OCI-LY3 (cell line): ENCODE measurements at regions not wholly inside any gene's neighbourhood (a gene's known extent, or its start where the extent isn't known, plus 50 kb on each side); places are given as distances from the start of the nearest gene placed in this dataset.
"Not testable (repeated sequence)": the region's sequence is repeated elsewhere in the genome, so short reads cannot be mapped to it uniquely, and the experiment has no call there.

Experiments
- H2AFZ ChIP-seq: fragments of 200-600, 300-600 bp; shearing (Covaris generic); 2 replicates; pipeline ENCODE4 v1.6.0; 2014; ENCODE audit warnings: antibody characterized with exemption, low read depth, low read length
- H3K27ac ChIP-seq: fragments of 200-600, 300-600 bp; sonication (generic); 2 replicates; pipeline ENCODE4 v1.5.1; 2014; ENCODE audit warnings: mild to moderate bottlenecking, low read length, moderate library complexity, mixed read lengths
- H3K27me3 ChIP-seq: fragments of 200-600, 300-600 bp; sonication (generic); 2 replicates; pipeline ENCODE4 v1.6.1; 2014; ENCODE audit warnings: low read depth, low read length, mixed read lengths
- H3K36me3 ChIP-seq: fragments of 200-600, 300-600 bp; sonication (generic); replicated peaks from 2 replicates; pipeline ENCODE3; 2014; ENCODE audit warnings: low read depth, low read length, mixed read lengths
- H3K4me1 ChIP-seq: fragments of 300-600, 200-600 bp; sonication (generic); 2 replicates; pipeline ENCODE4 v1.6.1; 2014; ENCODE audit warnings: low read length, mixed read lengths
- H3K4me2 ChIP-seq: fragments of 200-600, 300-600 bp; sonication (generic); 2 replicates; pipeline ENCODE4 v1.6.1; 2014; ENCODE audit warnings: low read length, mixed read lengths
- H3K4me3 ChIP-seq: fragments of 300-600, 200-600 bp; sonication (generic); 2 replicates; pipeline ENCODE4 v1.5.1; 2014; ENCODE audit warnings: antibody characterized with exemption, mild to moderate bottlenecking, low read length, moderate library complexity
- H3K79me2 ChIP-seq: fragments of 300-600, 200-600 bp; shearing (Covaris generic); 2 replicates; pipeline ENCODE4 v1.6.1; 2014; ENCODE audit warnings: mild to moderate bottlenecking, low read length, mixed read lengths
- H3K9ac ChIP-seq: fragments of 300-600, 200-600 bp; shearing (Covaris generic); 2 replicates; pipeline ENCODE4 v1.6.0; 2014; ENCODE audit warnings: mild to moderate bottlenecking, low read length, moderate library complexity
- H3K9me3 ChIP-seq: fragments of 200-600, 300-600 bp; shearing (Covaris generic); 2 replicates; pipeline ENCODE4 v1.6.1; 2014; ENCODE audit warnings: low read length, mixed read lengths; ENCODE audit not compliant: insufficient read depth
- H4K20me1 ChIP-seq: fragments of 200-600, 300-600 bp; sonication (generic); 2 replicates; pipeline ENCODE4 v1.6.1; 2016; ENCODE audit warnings: low read length, mixed read lengths; ENCODE audit not compliant: insufficient read depth
- EZH2phosphoT487 ChIP-seq: fragments of 200-600 bp; shearing (Covaris generic); IDR thresholded peaks from 2 replicates; pipeline ENCODE4 v1.6.1; 2018; ENCODE audit warnings: antibody characterized with exemption, mixed run types, low read depth
- TF ChIP-seq, protein P1 (sequence below): fragments of 200-600, 300-600 bp; sonication (generic); IDR thresholded peaks from 2 replicates; pipeline ENCODE4 v1.5.1; 2014; ENCODE audit warnings: antibody characterized with exemption, low read length, low read depth

DNA sequence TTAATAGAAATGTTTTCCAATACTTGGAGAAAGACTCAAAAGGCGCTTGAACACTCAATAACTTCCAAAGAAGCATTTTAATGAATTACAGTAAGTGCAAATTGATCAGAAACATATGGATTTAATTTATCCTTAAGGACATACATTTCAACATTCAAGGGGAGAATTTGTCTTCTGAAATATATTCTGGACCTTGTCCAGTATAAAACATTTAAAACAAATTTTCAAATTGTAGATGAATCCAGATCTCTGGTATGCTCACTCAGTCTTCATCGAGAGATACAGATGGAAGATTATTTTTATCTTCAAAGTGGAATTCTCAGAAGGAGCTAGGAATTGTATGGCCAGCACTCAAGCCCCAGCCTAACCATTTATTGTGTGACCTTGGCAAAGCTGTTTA lies 310.4 kb downstream of the ZNF674 start:
- Histone ChIP-seq H3K27ac (no peak overlapping the region), H3K27me3 (no peaks in the 10 kb centered on the region), H3K4me1 (no peaks in the 10 kb centered on the region), H3K79me2 (no peaks in the 10 kb centered on the region), H3K9ac (no peak overlapping the region), H2AFZ (no peak overlapping the region), H3K9me3 (no peaks in the 10 kb centered on the region), H3K36me3 (no peaks in the 10 kb centered on the region), H3K4me2 (no peak overlapping the region), H4K20me1 (no peaks in the 10 kb centered on the region), H3K4me3 (no peak overlapping the region)
- TF ChIP-seq EZH2phosphoT487: no peak
- TF ChIP-seq, protein P1, sequence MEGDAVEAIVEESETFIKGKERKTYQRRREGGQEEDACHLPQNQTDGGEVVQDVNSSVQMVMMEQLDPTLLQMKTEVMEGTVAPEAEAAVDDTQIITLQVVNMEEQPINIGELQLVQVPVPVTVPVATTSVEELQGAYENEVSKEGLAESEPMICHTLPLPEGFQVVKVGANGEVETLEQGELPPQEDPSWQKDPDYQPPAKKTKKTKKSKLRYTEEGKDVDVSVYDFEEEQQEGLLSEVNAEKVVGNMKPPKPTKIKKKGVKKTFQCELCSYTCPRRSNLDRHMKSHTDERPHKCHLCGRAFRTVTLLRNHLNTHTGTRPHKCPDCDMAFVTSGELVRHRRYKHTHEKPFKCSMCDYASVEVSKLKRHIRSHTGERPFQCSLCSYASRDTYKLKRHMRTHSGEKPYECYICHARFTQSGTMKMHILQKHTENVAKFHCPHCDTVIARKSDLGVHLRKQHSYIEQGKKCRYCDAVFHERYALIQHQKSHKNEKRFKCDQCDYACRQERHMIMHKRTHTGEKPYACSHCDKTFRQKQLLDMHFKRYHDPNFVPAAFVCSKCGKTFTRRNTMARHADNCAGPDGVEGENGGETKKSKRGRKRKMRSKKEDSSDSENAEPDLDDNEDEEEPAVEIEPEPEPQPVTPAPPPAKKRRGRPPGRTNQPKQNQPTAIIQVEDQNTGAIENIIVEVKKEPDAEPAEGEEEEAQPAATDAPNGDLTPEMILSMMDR: no peak

DNA sequence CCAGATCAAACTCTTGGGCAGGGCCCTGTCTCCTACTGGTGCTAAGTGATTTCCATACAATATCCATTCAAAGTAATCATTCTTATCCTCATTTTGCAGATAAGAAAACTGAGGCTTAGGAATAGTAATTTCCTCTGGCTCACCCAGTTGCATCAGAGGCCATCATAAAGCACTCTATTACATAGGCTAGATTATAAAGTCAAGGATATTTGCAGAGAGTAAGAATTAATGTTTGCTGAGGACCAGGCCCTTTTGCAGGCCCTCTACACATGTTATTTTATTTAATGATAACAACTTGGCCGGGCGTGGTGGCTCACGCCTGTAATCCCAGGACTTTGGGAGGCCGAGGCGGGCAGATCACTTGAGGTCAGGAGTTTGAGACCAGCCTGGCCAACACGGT lies 316.8 kb downstream of the ZNF674 start:
- H3K9ac ChIP-seq: no peak overlapping the region
- H3K27ac ChIP-seq: no peak overlapping the region
- no peaks in the 10 kb centered on the region for H4K20me1 ChIP-seq
- H3K4me1 ChIP-seq: no peaks in the 10 kb centered on the region
- no peaks in the 10 kb centered on the region for H3K27me3 ChIP-seq
- H3K79me2 ChIP-seq: no peaks in the 10 kb centered on the region
- H3K4me3 ChIP-seq: no peak overlapping the region
- TF ChIP-seq EZH2phosphoT487: no peak
- TF ChIP-seq, protein P1: no peak
- no peaks in the 10 kb centered on the region for H3K9me3 ChIP-seq
- H2AFZ ChIP-seq: no peak overlapping the region
- H3K4me2 ChIP-seq: no peak overlapping the region
- H3K36me3 ChIP-seq: no peaks in the 10 kb centered on the region

- Histone ChIP-seq H4K20me1 (no peaks in the 10 kb centered on the region), H3K27ac (no peak overlapping the region), H3K36me3 (no peaks in the 10 kb centered on the region), H3K4me2 (no peak overlapping the region), H3K4me1 (no peaks in the 10 kb centered on the region), H3K27me3 (no peaks in the 10 kb centered on the region), H3K4me3 (no peak overlapping the region), H2AFZ (no peak overlapping the region), H3K79me2 (no peaks in the 10 kb centered on the region), H3K9me3 (no peaks in the 10 kb centered on the region), H3K9ac (no peak overlapping the region)
- TF ChIP-seq EZH2phosphoT487: no peak
- TF ChIP-seq, protein P1: no peak
Observed at GRCh38 chrX:46226422-46226821, 318.8 kb downstream of the ZNF674 start.

- H3K4me2 ChIP-seq, H3K36me3 ChIP-seq, H3K4me1 ChIP-seq, H3K27ac ChIP-seq, H3K27me3 ChIP-seq, H4K20me1 ChIP-seq, H3K9ac ChIP-seq, H3K9me3 ChIP-seq, H3K4me3 ChIP-seq, H3K79me2 ChIP-seq, H2AFZ ChIP-seq: not testable (repeated sequence)
Observed at GRCh38 chrX:46223499-46223898, 321.7 kb downstream of the ZNF674 start.

GRCh38 chrX:46220822-46221221 lies 324.4 kb downstream of the ZNF674 start:
- Histone ChIP-seq H3K27ac (no peak overlapping the region), H4K20me1 (no peaks in the 10 kb centered on the region), H3K9me3 (no peaks in the 10 kb centered on the region), H3K36me3 (no peaks in the 10 kb centered on the region), H2AFZ (no peak overlapping the region), H3K4me3 (no peak overlapping the region), H3K27me3 (no peaks in the 10 kb centered on the region), H3K79me2 (no peaks in the 10 kb centered on the region), H3K4me2 (no peak overlapping the region), H3K9ac (no peak overlapping the region), H3K4me1 (no peaks in the 10 kb centered on the region)
- TF ChIP-seq, protein P1: no peak
- no peak for TF ChIP-seq EZH2phosphoT487
